ENCODE measurements at regions not wholly inside any gene's neighbourhood (a gene's known extent, or its start where the extent isn't known, plus 50 kb on each side); places are given as distances from the start of the nearest gene placed in this dataset.

DNA sequence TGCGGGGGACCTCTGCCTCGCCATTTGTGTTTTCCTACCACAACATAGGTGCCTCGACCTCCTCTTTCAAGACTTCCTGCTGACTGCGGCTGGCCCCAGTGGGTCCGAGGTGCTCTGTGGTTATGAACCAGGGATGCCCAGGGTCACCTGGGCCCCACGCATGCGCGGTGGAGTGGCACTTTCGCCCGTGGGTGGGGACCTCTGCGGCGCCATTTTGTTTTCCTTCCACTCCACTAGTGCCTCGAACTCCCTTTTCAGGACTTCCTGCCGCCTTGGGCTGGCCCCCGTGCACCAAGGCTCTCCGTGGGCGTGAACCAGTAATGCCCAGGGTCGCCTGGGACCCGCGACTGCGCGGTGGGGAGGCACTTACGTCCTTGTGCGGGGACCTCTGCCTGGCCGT lies 351.6 kb downstream of the ALG10 start:
- TF ChIP-seq CTCF (conservative IDR thresholded peaks at IDR 0.05; ENCODE audit: low read length) (no peak), EZH2phosphoT487 (IDR thresholded peaks at IDR 0.05; ENCODE audit: borderline replicate concordance) (no peak)

Data from Loucy (cell line).